Fibroblast of skin of right quadriceps (primary cell): ENCODE measurements at regions not wholly inside any gene's neighbourhood (a gene's known extent, or its start where the extent isn't known, plus 50 kb on each side); places are given as distances from the start of the nearest gene placed in this dataset.

Experiments
- DNase-seq: peaks from one replicate; pipeline ENCODE4 v3.0.0-alpha.2; 2013

- no peak for DNase-seq
Observed at GRCh38 chr9:18167733-18168132, 306.2 kb upstream of the ADAMTSL1 start.

- no peak for DNase-seq
Observed at GRCh38 chr9:18173923-18174322, 300.0 kb upstream of the ADAMTSL1 start.

- no peak for DNase-seq
Observed at GRCh38 chr9:18182636-18183035, 291.3 kb upstream of the ADAMTSL1 start.

GRCh38 chr9:18183974-18184373, 290.0 kb upstream of the ADAMTSL1 start:
- no peak for DNase-seq

GRCh38 chr9:18184401-18184800, 289.6 kb upstream of the ADAMTSL1 start:
- DNase-seq: no peak

GRCh38 chr9:18185196-18185595, 288.8 kb upstream of the ADAMTSL1 start:
- no peak for DNase-seq

GRCh38 chr9:18188971-18189370, 285.0 kb upstream of the ADAMTSL1 start:
- DNase-seq: no peak

- DNase-seq: no peak
Observed at GRCh38 chr9:18189871-18190670, 283.9 kb upstream of the ADAMTSL1 start.

GRCh38 chr9:18190671-18191374, 283.1 kb upstream of the ADAMTSL1 start:
- no peak for DNase-seq

- no peak for DNase-seq
Observed at GRCh38 chr9:18194316-18194715, 279.6 kb upstream of the ADAMTSL1 start.

- no peak for DNase-seq
Observed at GRCh38 chr9:18195223-18195622, 278.7 kb upstream of the ADAMTSL1 start.

GRCh38 chr9:18202924-18203323, 271.0 kb upstream of the ADAMTSL1 start:
- DNase-seq: no peak

GRCh38 chr9:18207735-18208134, 266.2 kb upstream of the ADAMTSL1 start:
- DNase-seq: no peak

GRCh38 chr9:18208166-18209059, 265.5 kb upstream of the ADAMTSL1 start:
- peak; percentile 22 for DNase-seq

GRCh38 chr9:18215626-18216025, 258.3 kb upstream of the ADAMTSL1 start:
- DNase-seq: no peak

- no peak for DNase-seq
Observed at GRCh38 chr9:18216376-18216775, 257.6 kb upstream of the ADAMTSL1 start.

- no peak for DNase-seq
Observed at GRCh38 chr9:18228101-18228500, 245.9 kb upstream of the ADAMTSL1 start.

- no peak for DNase-seq
Observed at GRCh38 chr9:18229992-18230676, 243.8 kb upstream of the ADAMTSL1 start.

GRCh38 chr9:18233311-18233710, 240.6 kb upstream of the ADAMTSL1 start:
- no peak for DNase-seq

GRCh38 chr9:18233776-18234445, 240.0 kb upstream of the ADAMTSL1 start:
- no peak for DNase-seq

- no peak for DNase-seq
Observed at GRCh38 chr9:18235181-18235908, 238.6 kb upstream of the ADAMTSL1 start.
